Heart left ventricle (tissue), 16 donors: ENCODE measurements at regions not wholly inside any gene's neighbourhood (a gene's known extent, or its start where the extent isn't known, plus 50 kb on each side); places are given as distances from the start of the nearest gene placed in this dataset.

Experiments used
- ATAC-seq, 4 donors: fragments of 200-7000 bp; cut with Tn5 transposase; one replicate each; pipeline ENCODE4 v1.9.1; 2020 to 2022; ENCODE audit warnings: moderate library complexity in 4 of 4, mild to moderate bottlenecking in 3 of 4, moderate number of reproducible peaks in 1 of 4
- DNase-seq, 5 donors: peaks; one replicate each; pipeline ENCODE4 v3.0.0-alpha.2; 2020
- H3K27ac ChIP-seq, 12 donors: fragments of 200-600 bp; sonication (generic) in 4 of 12; one replicate each; pipeline versions ENCODE4 v1.5.0 to v1.8.0; 2016 to 2022; ENCODE audit warnings: mild to moderate bottlenecking in 2 of 12
- H3K27me3 ChIP-seq, 9 donors: fragments of 200-600 bp; sonication (generic) in 2 of 9; one replicate each; pipeline versions ENCODE4 v1.5.1 to v1.8.0; 2016 to 2022; ENCODE audit warnings: mild to moderate bottlenecking in 3 of 9
- H3K36me3 ChIP-seq, 9 donors: fragments of 200-600 bp; sonication (generic) in 2 of 9; one replicate each; pipeline versions ENCODE4 v1.5.0 to v1.8.0; 2018 to 2022; ENCODE audit warnings: mild to moderate bottlenecking in 2 of 9
- H3K4me1 ChIP-seq, 12 donors: fragments of 200-600 bp; sonication (generic) in 4 of 12; one replicate each; pipeline versions ENCODE4 v1.5.0 to v1.8.0; 2016 to 2022; ENCODE audit warnings: mild to moderate bottlenecking in 3 of 12
- H3K4me3 ChIP-seq, 12 donors: fragments of 200-600 bp; sonication (generic) in 4 of 12; one replicate each; pipeline versions ENCODE4 v1.5.0 to v1.8.0; 2017 to 2022; ENCODE audit warnings: mild to moderate bottlenecking in 9 of 12, moderate library complexity in 4 of 12
- H3K9me3 ChIP-seq, 12 donors: fragments of 200-600 bp; sonication (generic) in 4 of 12; one replicate each; pipeline versions ENCODE4 v1.5.0 to v1.8.0; 2016 to 2022; ENCODE audit warnings: mild to moderate bottlenecking in 1 of 12
- CTCF ChIP-seq, 12 donors: fragments of 200-600 bp; sonication (generic) in 4 of 12; IDR thresholded peaks; one replicate each; pipeline versions ENCODE4 v1.5.0 to v1.8.0; 2018 to 2022; ENCODE audit warnings: antibody characterized with exemption in 12 of 12, mild to moderate bottlenecking in 5 of 12
- POLR2A ChIP-seq, 2 donors: fragments of 450-650 bp; IDR thresholded peaks; one replicate each; pipeline ENCODE4 v1.6.1; 2017; ENCODE audit warnings: antibody characterized with exemption in 2 of 2, mild to moderate bottlenecking in 2 of 2, moderate library complexity in 2 of 2
- WGBS, 4 donors: extraction: QIAGEN DNeasy Blood & Tissue Kit in 2 of 4; methylation state at CpG; one replicate each; pipeline versions ENCODE4 v1.1.5 to v1.1.7; 2013 to 2018; 5-methylcytosine and 5-hydroxymethylcytosine counted together
- intact Hi-C, 10 donors: fragments of 100-400 bp; cut with DNase I; formaldehyde crosslinking; loops; one replicate each; pipeline versions ENCODE4 v1.11.1 to v1.14.2; 2022
- donor health status: ischemic (EF 13 %, LVEDD 7.1; RV severe dilation, severe dysfunction).
- donor health status: healthy with polysubstance abuse.
- donor health status: DM: no; HTN: yes; CAD: no.
- donor health status: DM: no; HTN: no; CAD: no.
- donor health status: ischemic (EF 25% LVEDD 6.9; RV normal size, moderate dysfunction).
- donor health status: ischemic (EF 25% LVEDD 5.7; RV mildly dilated, moderate dysfunction).
- donor health status: healthy.
- donor health status: DM: yes; HTN: yes; CAD: no.
- donor health status: ischemic (EF 35%, LVEDD 5.7; RV mildly dilated, moderate dysfunction).
- donor health status: nonischemic (EF 11% LVEDD 7.7; RV severe dilation, severe dysfunction).
- donor health status: DM: yes; HTN: yes; CAD: no.
- donor health status: PGD.
- donor health status: ischemic (EF 29% LVEDD 5.4; RV normal size, mild dysfunction).
- donor health status: nonischemic (EF 23%, LVEDD 6.1; RV moderate dilation, normal function).

- no peaks in the 10 kb centered on the region for H3K36me3 ChIP-seq
- TF ChIP-seq POLR2A (IDR thresholded peaks at IDR 0.05), result no peak
- TF ChIP-seq CTCF (IDR thresholded peaks at IDR 0.05), result no peak
- no peaks in the 10 kb centered on the region for H3K4me1 ChIP-seq
- no peak overlapping the region for H3K4me3 ChIP-seq
- H3K27ac ChIP-seq, result no peak overlapping the region
- ATAC-seq, result no peak
- intact Hi-C loops, result no loop called here
- DNase-seq, result no peak
- H3K9me3 ChIP-seq, result no peaks in the 10 kb centered on the region
- no peaks in the 10 kb centered on the region for H3K27me3 ChIP-seq
These were observed 374.4 kb upstream of the NWD2 start for GRCh38 chr4:36870121-36870520.

GRCh38 chr4:36872679-36873078, 371.9 kb upstream of the NWD2 start:
- no peaks in the 10 kb centered on the region for H3K27me3 ChIP-seq
- no peak overlapping the region for H3K27ac ChIP-seq
- 72 to 86% (median 77%) methylated on average over 1 of the region's 1 CpG for WGBS, 4 donors
- no peaks in the 10 kb centered on the region for H3K4me1 ChIP-seq
- no peaks in the 10 kb centered on the region for H3K36me3 ChIP-seq
- TF ChIP-seq POLR2A (IDR thresholded peaks at IDR 0.05), result no peak
- no peak for TF ChIP-seq CTCF (IDR thresholded peaks at IDR 0.05)
- ATAC-seq (no peak), DNase-seq (no peak)
- H3K4me3 ChIP-seq, result no peak overlapping the region
- no peaks in the 10 kb centered on the region for H3K9me3 ChIP-seq
- intact Hi-C loops, result no loop called here

- ATAC-seq, result no peak
- no peaks in the 10 kb centered on the region for H3K4me1 ChIP-seq
- peaks cover 0 to 35% (median 4%) of the 10 kb centered on the region in 12 donors for H3K9me3 ChIP-seq
- H3K36me3 ChIP-seq, result no peaks in the 10 kb centered on the region
- TF ChIP-seq POLR2A (IDR thresholded peaks at IDR 0.05), result no peak
- no peak for TF ChIP-seq CTCF (IDR thresholded peaks at IDR 0.05)
- H3K27ac ChIP-seq, result no peak overlapping the region
- WGBS, 4 donors, result 70 to 82% (median 78%) methylated on average over 3 of the region's 3 CpGs
- H3K4me3 ChIP-seq, result no peak overlapping the region
- no peaks in the 10 kb centered on the region for H3K27me3 ChIP-seq
- no peak for DNase-seq
- intact Hi-C loops, result no loop called here
These were observed 360.4 kb upstream of the NWD2 start for GRCh38 chr4:36884151-36884550.

- ATAC-seq (no peak), DNase-seq (no peak)
- TF ChIP-seq CTCF (IDR thresholded peaks at IDR 0.05) (no peak), POLR2A (IDR thresholded peaks at IDR 0.05) (no peak)
- H3K27me3 ChIP-seq, result no peaks in the 10 kb centered on the region
- H3K27ac ChIP-seq, result no peak overlapping the region
- intact Hi-C loops, result no loop called here
- H3K4me1 ChIP-seq, result no peaks in the 10 kb centered on the region
- 56 to 65% (median 61%) methylated on average over 2 of the region's 2 CpGs for WGBS, 4 donors
- H3K36me3 ChIP-seq, result no peaks in the 10 kb centered on the region
- H3K4me3 ChIP-seq, result no peak overlapping the region
- H3K9me3 ChIP-seq, result peaks cover 0 to 19% (median 1%) of the 10 kb centered on the region in 12 donors
These were observed 352.6 kb upstream of the NWD2 start for GRCh38 chr4:36891971-36892370.
